ENCODE measurements at regions not wholly inside any gene's neighbourhood (a gene's known extent, or its start where the extent isn't known, plus 50 kb on each side); places are given as distances from the start of the nearest gene placed in this dataset.
A peak's percentile ranks its signal among the peaks of the same experiment; 100 is the strongest.

DNA sequence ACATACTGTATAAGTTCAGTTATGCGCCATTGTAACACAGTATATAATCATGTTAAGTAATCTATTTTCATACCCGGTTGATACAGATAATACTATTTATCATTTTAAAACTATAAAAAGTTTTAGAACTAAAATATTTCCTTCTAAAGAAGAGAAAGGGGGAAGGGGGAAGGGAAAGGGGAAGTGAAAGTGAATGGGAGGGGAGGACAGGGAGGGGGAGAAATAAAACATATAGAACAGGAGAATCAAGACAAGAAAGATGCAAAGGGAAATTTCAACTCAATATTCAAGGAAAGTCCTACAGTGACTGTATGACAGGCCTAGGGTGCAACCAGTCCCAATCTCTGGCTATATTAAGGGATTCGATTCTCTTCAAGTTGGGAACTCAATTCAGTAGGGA is 1278.8 kb downstream of the MAT2B start:
- no peak for DNase-seq (ENCODE audit: low spot score)
- TF ChIP-seq, protein P1, sequence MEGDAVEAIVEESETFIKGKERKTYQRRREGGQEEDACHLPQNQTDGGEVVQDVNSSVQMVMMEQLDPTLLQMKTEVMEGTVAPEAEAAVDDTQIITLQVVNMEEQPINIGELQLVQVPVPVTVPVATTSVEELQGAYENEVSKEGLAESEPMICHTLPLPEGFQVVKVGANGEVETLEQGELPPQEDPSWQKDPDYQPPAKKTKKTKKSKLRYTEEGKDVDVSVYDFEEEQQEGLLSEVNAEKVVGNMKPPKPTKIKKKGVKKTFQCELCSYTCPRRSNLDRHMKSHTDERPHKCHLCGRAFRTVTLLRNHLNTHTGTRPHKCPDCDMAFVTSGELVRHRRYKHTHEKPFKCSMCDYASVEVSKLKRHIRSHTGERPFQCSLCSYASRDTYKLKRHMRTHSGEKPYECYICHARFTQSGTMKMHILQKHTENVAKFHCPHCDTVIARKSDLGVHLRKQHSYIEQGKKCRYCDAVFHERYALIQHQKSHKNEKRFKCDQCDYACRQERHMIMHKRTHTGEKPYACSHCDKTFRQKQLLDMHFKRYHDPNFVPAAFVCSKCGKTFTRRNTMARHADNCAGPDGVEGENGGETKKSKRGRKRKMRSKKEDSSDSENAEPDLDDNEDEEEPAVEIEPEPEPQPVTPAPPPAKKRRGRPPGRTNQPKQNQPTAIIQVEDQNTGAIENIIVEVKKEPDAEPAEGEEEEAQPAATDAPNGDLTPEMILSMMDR (IDR thresholded peaks at IDR 0.05; ENCODE audit: extremely low read depth, missing control alignments), result no peak

DNA sequence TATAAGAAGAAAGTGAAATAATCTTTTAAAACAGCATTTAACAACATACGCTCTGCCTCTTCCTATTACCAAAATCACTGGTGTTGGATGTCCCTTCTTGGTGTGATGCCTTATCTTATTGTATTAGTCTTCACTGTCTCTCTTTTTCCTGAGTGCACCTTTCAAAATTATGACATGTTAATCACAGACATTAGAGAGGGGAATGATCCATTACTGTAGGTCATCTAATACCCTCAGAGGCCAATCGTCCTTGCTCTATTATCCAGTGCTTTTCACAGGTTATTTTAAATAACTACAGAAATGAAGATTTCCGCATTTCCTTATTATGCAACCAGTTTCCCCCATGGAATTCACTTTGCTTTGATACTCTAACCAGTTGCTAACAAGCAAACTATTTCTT is 1292.7 kb downstream of the MAT2B start:
- DNase-seq (ENCODE audit: low spot score), result no peak
- TF ChIP-seq, protein P1 (IDR thresholded peaks at IDR 0.05; ENCODE audit: extremely low read depth, missing control alignments), result no peak

DNA sequence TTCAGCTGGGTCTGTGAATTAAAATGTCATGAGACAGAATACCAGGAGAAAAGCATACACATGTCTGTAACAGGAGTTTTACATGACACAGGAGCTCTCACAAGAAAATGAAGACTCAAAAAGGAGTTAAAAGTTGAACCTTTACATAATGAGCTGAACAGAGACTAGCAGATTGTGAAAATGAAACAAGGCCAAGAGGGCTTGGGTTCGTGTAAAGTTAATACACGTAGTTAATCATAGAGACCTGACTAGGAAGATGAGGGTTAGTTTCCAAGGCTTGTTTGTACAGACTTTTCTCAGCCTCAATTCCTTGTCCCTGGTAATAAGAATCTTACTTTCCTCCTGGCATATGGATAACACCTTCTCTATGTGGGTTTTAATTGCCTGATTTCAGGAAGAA is 1294.0 kb downstream of the MAT2B start:
- DNase-seq (ENCODE audit: low spot score), result no peak
- TF ChIP-seq, protein P1 (IDR thresholded peaks at IDR 0.05; ENCODE audit: extremely low read depth, missing control alignments), result no peak

DNA sequence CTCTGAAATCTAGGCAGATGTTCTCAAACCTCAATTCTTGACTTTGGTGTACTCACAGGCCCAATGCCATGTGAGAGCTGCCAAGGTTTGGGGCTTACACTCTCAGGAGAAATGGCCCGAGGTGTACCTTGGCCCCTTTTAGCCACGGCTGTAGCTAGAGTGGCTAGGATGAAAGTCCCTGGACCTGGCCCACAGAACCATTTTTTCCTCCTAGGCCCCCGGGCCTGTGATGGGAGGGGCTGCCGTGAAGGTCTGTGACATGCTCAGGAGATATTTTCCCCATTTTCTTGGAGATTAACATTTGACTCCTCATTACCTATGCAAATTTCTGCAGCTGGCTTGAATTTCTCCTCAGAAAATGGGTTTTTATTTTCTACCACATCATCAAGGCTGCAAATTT is 1296.5 kb downstream of the MAT2B start:
- TF ChIP-seq, protein P1 (IDR thresholded peaks at IDR 0.05; ENCODE audit: extremely low read depth, missing control alignments), result no peak
- no peak for DNase-seq (ENCODE audit: low spot score)

DNA sequence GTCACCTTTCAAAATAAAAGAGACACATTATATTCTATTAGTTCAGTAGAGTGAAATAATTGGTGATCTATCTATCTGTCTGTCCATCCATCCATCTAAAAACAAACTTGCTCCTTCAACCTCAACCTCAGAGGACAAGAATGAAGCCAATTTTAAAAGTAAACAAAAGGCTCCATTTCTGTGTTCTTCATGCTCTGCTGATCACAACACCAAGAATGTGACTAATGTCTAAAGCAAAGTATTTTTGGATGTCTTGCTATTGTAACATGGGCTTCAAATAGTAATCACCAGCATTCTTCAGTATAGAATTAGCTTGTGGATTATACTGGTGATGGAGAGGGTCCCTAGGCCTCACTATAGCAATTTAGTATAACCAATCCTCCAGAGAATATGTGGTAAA is 1304.4 kb downstream of the MAT2B start:
- TF ChIP-seq, protein P1 (IDR thresholded peaks at IDR 0.05; ENCODE audit: extremely low read depth, missing control alignments), result no peak
- peak; percentile 10 for DNase-seq (ENCODE audit: low spot score)

DNA sequence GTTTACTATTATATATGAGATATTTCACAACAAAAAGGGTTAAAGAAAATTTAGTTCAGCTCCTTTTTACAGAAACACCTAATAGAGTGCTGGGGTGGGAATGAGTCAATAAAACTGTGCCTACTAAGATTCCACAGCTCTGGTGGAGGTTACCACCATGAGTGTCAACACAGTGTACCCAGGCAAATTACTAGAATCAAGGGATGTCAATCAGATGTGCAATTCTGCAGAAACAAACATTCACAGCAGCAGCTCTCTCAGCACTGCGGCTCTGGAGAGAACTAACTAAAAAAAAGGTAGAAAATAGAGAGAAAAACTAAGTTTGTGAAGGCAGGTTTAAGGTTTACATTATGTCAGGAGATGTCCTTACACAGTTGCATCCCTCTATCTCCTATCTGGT is 1313.0 kb downstream of the MAT2B start:
- DNase-seq (ENCODE audit: low spot score), result no peak

DNA sequence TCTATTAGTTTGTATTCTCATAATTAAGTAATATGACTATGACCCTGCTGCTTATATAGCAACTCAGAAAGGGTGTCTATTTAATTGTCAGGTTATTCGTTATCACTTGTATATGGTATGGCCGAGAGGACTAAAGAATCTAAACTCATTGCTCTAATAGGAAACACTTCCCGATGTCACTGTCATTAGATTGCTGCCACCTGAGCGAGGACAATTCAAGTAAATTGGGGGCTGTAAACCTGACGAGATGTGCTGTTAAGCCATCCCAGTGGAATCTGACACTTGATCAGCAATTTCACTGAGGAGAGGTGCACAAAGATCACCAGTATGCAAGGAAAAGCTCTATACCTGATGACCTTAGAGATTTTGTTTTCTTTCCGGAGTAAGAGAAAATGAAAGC is 1319.3 kb downstream of the MAT2B start:
- no peak for DNase-seq (ENCODE audit: low spot score)
- TF ChIP-seq, protein P1 (IDR thresholded peaks at IDR 0.05; ENCODE audit: extremely low read depth, missing control alignments), result no peak

More for the DNA sequence above, 1313.0 kb downstream of the MAT2B start:
- TF ChIP-seq, protein P1 (IDR thresholded peaks at IDR 0.05; ENCODE audit: extremely low read depth, missing control alignments), result no peak
